C1 segment of cervical spinal cord (tissue), 14 donors: ENCODE measurements at regions not wholly inside any gene's neighbourhood (a gene's known extent, or its start where the extent isn't known, plus 50 kb on each side); places are given as distances from the start of the nearest gene placed in this dataset.

ENCODE experiments used
- DNase-seq, 14 donors: peaks; one replicate each; lab custom pipeline; 2025; lab: John Stamatoyannopoulos, UW

DNA sequence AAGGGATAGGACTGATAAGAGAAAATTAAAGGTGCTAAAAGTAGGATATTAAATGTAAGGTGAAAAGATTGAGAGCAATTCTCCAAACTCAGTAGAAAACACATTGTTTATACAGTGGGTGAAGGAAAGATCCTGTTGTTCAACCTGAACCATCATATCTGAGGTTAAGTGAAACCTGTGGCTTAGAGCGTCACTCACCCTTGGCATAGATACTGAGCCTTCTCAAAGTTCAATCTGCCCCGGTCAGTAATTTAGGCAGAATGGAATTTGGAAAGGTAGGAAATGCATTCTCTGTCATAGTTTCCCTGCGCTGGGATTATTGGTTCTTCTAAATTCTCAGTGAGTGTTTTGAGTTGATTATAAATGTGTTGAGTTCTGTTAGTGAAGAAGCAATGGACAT is 456.2 kb upstream of the NMUR2 start:
- no peak for DNase-seq

DNA sequence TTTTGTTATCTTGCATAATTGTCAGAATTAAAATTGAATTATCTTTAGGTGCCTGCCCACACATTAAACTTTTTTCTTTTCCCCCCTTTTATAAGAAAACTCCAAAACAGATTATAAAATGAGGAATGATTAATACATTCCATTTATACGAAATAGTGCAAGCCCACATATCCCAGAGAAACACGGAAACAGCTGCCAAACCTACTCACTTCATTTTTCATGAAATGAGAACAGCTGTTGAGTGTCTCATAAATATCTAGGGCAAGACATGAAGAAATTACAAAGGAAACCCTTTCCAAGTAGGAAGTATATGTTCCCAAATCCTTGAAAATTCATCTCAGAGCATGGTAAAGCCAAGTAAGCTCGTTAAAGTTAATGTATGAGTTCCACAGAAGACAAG is 459.4 kb upstream of the NMUR2 start:
- DNase-seq, result no peak

DNA sequence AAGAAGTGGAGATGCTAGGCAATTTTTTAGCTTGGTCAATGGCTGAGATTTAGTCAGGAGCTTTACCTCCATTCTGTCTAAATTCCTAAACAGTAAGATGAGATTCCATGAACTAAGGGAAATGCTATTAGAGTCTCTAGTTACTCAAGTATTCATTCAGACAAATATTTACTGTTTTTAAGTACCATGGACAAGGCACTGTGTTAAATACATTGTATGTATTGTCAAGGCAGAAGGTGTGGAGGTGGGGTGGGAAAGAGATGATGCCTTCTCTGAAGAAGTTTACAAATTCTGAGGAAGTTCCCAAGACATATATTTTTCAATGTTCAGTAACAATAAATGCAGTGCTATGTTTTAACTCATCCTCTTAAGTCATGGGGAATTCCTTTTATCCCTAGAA is 459.9 kb upstream of the NMUR2 start:
- DNase-seq, result no peak

DNA sequence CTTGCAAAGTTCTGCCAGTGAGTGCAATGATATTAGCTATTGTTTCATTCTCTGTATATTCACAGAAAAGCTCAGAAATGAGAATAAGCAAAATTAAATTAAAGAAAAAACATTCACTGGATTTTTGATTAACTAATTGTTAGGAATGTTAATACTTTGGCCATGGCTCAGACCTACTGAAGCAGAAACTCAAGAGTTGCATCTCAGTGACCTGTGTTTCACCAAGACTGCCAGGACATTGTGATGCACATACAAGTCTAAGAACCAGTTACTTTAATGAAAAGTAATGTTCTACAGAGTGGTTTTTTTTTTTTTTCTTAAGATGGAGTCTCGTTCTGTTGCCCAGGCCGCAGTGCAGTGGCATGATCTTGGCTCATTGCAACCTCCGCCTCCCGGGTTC is 464.9 kb upstream of the NMUR2 start:
- no peak for DNase-seq

DNA sequence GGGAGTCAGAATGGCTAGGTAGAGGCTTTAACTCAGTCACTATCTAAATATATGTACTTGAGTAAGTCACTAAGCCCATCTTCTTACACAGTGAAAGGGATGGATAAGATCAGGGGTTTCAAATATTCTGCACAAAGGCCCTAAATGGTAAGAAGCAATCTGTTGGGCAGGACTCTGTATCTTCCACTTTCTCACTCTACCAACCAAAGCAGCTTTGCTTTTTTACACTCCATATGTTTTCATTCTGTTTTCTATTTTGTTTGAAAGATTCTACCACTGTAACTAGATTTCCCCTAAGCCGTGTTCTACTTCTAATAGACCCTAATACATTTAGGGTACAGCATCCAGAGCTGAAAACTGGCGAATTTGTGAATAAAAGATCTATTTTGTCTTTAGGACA is 477.5 kb upstream of the NMUR2 start:
- no peak for DNase-seq

DNA sequence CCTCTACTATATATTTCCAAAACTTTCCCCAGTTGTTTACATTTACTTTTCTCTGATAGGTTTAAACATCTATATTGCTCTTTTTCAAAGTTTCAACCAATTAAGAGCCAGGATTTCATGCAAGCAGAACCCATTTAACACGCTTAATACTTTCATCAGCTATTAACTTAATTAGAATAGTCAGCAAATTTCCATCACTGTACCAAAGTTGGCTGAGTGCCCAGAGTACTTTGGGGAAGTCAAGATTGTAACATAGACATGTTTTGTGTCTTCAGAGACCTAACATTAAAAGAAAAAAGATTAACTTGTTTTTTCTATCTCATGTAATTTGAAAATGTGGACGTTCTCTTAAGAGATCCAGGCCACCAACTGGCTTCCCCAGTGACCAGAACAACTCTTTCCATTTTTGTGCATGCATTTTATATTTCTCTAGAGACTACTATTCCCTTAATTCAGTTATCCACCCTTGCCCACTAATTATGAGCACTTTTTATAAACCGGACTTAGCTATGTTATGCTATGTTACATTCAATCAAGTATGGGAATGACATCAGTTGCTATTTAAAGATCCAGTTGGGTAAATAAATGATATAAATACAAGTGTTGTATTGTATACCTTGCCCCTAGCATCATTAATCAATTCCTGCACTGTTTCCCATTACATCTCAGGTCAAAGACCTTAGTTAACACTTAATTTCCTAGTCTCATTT is 478.1 kb upstream of the NMUR2 start:
- no peak for DNase-seq

DNA sequence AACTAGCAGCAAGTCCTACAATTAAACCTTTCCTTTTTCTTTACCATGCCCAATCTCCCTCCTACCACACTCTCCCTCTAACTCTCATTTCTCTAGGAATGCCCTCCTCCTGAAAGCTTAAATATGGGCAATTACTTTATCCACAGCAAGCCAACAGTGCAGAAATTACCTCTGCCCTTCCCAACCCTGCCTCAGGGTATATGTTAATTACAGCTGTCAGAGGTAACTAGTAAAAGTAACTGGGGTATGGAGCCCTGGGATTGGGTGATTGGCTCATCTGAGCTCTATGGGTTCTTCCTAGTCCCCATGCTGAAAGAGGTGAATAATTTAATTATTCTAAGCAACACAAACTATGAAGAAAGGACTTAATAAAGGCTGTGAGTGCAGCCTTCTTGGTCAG is 478.9 kb upstream of the NMUR2 start:
- DNase-seq, result no peak

DNA sequence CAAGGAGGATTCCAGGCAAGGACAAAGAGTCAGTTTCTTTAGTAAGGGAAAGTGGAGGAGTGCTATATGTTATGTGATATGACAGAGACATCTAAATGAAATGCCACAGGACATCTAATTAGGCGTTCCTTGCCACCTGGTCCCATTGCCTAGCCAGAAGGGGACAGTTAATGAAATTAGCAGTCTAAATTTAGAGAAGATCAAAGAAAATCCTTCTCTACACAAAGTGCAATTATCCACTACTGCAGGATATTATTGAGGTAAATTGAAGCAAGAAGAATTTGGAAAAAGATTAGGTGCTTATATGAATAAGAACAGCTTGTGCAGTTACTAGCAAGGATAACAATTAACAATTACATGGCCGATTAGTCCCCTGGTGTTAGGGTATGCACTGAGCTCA is 495.3 kb upstream of the NMUR2 start:
- DNase-seq, result no peak

DNA sequence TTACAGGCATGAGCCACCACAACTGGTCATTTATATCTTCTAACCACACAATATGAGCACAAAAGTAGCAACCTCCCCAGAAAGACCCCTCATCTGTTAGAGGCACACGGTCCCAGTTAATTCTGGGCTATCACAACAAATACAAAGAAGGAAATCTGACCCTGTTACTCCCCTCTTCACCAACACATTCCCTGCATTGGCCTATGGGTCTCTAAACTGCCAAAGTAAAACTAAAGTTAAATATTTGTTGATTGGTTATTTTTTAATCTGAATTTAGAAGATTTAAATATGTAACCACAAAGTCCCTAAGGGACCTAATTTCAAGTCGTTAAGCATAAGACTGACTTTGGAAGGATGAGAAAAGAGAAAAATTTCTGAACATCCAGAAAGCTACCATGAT is 496.7 kb upstream of the NMUR2 start:
- no peak for DNase-seq

DNA sequence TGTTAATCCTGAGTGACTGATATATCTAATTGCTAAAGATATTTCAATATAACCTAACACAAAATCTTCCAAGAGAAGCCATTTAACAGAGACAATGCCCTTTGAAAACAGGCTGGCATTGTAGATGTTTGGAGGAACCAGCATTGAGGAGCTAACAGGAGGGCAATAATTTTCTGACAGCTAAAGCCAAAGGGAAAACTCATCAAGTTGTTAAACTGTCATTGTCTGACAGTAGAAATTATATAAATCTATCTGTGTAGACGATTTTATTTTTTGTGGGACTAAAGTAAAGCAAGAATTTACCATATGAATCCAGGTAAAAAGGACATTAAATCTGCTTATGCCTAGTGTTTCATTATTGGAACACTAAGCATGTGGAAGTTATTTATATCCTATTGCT is 500.2 kb upstream of the NMUR2 start:
- no peak for DNase-seq

DNA sequence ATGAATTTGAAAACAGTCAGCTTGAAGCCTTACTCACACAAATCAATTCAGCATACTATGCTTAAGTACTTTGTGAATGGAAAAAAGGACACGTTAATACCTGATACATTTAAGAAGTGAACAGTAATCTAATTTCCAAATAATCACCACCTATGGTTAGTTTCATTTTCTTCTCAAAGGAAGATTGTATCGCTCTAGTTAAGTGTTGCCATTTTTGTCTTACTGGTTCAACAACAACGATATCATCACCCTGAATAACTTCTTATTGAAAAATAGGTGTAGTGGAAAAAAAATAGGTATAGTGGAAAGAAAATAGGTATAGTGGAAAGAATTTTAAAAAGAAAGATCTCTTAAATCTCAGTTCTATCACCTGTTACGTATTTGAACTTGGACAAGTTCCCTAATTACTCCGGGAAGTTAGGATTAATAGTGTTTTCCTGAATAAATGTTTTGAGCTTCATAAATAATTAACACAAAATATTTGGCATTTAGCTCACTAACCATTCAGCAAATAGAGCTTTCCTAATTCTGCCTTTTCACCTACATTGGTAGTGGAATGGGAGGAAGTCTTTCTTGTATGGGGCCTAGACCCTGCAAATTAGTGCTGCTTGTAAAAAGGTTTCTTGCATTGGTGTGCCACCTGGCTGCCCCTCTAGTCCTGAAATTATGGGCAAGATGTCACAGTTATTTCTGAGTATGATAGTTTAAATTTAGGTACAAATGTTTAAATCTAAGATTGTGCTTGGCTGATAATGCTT is 502.6 kb upstream of the NMUR2 start:
- no peak for DNase-seq

DNA sequence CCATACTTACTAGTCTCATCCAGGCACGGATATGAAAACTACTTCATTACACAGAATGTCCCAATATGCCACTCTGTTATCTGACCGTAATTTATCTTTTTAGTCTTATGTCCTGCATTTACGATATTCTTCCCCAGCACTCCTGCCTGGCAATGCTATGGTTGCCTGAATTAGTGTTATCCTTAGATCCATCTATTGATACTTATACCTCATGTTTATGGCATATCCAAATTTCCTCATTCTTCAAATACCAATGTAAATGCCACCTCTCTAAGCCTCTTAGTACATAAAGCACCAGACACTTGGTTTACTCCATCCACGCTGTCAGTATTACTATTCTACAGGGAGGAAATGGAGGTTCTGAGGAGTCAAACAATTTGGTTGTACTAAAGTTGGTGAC is 507.8 kb upstream of the NMUR2 start:
- no peak for DNase-seq

DNA sequence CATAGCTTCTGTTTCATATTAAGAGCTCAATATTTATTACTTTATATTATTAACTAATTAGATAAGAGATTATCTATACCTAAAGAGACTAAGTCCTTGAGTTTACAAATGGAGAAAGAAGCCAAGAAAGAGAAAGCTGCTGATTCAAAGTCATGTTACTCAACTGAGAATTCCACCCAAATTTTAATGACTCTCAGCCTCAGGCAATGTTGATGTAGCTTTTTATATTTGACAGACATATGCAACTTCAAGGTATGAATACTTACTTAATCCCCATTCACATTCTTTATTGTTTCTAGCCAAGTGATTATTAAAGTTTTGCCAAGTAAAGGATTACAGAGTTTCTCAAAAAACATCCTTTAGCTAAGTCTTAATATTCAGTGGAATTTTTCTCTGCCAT is 527.5 kb upstream of the NMUR2 start:
- DNase-seq, result no peak

DNA sequence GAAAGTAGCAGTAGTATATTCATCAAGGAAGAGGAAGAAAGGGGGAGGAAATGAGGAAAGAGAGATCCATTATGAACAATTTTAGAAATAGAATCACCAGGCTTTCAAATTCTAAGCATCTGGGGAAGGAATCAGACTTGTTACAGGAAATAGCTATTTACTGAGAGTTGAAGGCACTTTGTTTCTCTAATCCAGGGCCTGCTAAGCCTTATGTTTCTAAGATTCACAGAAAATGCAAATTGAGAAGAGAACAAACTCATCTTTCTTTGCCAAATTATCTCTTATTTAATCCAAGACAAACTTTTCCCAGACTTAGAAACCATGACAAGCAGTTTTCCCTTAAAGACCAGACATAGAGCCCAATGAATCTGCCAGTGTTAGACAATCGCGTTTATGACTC is 528.0 kb upstream of the NMUR2 start:
- no peak for DNase-seq

DNA sequence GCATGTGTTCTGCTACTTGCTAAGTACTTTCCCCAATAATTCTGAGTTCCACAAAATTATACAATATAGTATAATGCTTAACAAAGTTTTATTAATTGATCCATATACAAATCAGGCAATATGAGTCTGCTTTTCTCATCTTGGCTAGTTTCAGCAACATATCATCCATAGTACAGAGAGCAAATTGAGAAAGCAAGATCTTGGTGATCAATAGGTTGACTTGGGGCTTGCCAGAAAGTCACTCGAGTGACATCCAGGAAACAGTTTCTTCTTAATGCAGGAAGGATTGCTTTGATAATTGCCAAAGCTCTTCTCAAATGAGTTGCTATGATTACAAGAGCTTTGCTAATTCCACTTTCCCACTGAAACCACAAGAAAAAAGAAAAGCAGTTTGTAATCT is 533.6 kb upstream of the NMUR2 start:
- DNase-seq, result no peak

DNA sequence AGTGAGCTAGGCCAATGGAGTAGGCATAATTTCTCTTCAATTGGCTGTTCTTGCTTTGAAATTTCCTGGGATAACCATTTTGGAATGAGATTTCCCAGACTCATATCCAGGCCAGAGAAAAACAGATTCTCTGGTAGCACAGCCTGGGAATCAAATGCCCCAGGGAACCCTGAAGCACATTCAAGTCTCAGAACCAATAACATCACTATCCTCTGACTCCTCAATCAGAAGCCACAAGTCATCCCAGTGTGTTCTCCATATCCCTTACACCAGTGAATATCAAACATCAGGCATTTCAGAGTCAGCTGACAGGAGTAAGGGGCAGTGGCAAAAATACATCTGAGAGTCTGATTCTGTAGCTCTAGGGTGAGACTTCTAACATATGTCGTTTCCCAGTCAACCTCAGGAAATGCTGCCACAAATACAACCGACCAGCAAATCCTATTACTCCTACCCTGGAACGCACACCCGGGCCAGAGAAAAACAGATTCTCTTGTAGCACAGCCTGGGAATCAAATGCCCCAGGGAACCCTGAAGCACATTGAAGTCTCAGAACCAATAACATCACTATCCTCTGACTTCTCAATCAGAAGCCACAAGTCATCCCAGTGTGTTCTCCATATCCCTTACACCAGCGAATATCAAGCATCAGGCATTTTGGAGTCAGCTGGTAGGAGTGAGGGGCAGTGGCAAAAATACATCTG is 537.7 kb upstream of the NMUR2 start:
- no peak for DNase-seq

DNA sequence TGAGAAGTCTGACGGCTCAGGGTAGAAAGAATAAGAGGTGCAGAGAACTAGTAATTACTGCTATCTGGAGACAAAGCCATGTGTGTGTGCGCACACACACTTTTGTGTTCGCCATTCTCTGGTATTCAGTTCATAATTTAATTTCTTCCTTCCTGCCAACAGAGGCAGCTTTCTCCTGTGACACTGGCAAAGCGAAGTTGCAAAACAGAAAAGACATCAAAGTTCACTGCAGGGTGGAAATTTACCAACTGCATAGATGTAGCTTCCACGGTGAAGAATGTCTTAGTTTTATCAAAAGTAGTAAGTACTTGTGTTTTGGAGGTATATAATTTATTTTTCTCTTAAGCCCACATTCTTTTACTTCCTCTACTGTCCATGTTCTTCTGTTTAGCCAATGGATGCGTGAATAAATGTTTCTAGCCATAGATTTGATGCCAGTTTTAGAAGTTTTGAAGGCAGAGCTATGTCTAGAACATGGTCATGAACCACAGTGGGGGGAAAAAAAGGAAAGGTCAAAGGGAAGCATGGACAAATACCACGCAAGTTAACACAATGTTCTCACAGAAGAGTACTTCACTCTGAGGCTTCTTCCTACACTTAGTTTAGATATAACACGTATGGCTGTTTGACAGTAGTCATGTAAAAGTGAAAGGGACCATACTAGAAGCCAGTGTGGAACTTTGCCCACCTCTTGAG is 536.5 kb upstream of the GRIA1 start:
- no peak for DNase-seq

DNA sequence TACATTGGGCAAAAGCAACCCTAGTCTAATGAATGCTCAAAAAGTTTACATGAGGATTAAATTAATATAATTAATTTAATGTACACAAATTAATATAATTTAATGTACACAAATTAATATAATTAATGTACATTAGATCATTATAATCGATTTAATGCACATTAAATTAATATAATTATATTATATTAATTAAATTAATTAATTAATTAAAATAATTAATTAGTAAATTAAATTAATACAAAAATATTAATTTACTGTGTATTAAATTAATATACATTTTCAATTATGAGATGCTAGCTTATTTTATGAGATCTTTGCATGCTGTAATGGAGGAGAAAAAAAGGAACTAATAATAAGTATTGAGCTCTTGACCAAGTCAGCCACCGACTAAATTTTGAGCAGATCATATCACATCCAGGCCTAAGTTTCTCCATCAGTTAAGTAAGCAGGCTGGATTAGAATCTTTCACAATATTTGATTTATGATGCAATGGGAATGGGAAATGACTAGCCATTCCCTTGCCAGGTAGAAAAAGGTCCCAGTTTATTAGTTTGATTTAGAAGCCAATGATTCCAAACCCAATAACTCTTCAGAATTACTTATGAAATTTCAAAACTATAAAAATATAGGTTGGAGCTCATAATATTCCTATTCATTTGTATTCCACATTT is 533.4 kb upstream of the GRIA1 start:
- no peak for DNase-seq

DNA sequence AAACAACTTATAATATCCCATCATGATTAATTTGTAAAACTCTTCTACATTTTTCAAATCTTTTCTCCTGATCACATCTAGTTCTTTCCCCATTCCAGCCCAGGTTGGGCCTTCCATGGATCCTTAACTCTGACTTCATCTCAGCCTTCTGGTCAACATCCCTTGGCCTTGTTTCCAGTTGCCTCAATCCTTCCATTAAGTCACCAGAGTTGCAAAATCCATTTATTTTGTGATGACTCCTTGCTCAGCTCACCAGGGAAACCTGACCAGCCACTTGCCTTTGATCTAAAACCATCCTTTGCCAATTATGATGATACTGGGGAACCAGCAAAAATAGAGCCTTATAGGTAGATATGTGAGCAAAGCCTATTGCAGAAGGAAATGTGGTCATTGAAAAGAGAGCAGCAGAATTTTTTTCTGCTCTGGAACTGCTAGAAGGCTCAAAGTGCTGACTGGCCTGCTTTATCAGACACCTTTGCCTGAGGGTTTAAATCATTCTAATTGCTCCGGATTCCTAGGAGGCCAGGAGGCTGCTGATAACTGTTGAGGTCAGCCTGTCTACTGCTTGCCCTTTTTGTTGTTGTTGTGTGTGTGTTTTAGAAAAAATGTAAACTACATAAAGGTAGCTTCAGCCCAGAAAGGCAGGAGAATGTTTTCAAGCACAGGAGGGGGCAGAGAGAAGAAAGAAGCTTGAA is 512.2 kb upstream of the GRIA1 start:
- no peak for DNase-seq

DNA sequence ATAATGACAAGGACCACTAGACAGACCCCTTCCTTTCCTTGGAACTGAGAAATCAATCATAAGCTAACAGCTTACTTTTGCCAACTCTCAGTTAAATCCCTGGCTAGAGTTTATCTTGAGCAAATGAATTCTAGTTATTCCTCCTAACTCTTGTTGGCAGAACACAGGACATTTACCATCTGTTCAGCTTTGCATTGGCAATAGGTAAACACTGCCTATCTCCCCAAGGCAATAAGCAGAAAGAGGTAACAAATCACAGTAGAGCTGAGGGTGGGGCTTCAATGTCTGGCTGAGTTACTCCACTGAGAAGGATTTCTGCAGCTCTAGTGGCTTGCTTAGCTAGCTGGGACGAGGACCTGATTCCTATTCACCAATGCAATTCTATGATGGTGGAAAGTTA is 503.3 kb upstream of the GRIA1 start:
- no peak for DNase-seq

DNA sequence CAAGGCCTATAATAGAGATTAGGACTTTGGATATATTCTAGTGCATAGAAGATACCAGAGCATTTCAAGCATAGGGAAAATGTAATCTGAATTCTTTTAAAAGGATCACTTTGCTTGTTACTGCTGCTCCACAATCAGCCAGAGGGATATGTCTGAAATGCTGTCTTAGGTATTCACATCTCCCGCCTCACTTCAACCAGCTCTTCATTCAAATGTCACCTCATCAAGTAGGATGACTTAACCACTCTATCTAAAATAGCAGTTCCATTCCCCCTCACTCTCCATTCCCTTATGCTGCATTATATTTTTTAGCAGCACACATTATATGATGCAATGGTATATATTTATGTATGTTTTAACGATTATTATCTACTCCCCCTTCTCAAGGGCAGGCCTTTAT is 500.3 kb upstream of the GRIA1 start:
- no peak for DNase-seq
